ENCODE measurements at regions not wholly inside any gene's neighbourhood (a gene's known extent, or its start where the extent isn't known, plus 50 kb on each side); places are given as distances from the start of the nearest gene placed in this dataset.
"Not testable (repeated sequence)": the region's sequence is repeated elsewhere in the genome, so short reads cannot be mapped to it uniquely, and the experiment has no call there.

DNA sequence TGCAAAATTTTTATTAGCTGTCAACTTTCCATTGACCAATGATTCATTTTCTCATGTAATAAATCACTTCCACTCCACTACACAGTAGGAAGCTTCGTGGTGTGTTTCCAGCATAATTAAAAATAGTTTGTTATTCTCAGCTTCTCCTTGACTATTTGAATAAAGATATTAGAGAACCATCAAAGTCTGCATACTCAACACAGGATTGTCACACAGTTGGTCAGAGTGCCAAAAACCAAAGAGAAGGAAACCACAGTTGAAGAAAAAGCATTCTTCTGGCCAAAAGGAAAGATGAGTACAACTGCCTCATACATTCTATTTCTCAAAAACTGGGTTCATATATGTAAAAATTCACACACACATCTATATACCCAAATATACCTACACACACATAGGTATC lies 455.1 kb upstream of the HSF2 start:
- no peak for DNase-seq

DNA sequence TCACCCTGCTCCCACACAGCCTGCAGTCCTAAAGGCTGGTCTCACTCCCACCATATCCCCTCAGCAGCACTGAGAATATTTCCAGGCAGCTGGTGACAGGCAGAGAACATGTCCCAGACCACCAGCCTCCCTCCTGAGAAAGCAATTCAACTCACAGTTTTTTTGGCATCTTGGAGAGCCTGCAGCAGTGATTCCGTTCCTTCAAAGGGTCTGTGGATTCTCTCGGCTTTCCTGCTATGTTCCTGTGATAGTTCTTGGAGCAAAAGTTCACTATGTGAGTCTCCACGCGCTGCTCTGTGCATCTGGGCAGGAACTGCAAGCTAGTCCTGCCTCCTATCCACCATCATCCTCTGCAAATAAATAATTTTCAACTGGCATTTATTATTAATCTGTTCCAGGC lies 448.3 kb upstream of the HSF2 start:
- DNase-seq = no peak

DNA sequence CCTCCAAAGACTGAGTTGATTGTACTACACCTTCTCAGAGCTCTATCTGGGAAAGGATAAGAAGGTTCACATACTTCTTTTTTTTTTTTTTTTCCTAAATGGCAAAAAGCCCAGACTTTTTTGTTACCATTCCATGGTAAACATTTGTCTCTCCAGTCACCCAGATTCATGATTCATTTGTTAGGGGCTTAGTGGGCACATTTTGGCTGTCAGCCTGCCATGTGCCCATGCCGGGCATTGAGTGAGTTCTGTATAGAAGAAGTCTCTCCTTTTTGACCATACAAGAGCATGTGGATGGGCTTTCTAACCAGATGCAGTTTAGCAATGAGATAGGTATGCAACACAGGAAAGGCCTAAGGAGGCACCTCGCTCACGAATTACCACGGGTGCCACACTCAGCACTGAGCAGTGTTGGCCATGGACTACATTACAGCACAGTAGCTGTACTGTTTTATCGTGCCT lies 447.5 kb upstream of the HSF2 start:
- no peak for DNase-seq

GRCh38 chr6:121955401-121955800 lies 444.1 kb upstream of the HSF2 start:
- DNase-seq = not testable (repeated sequence)

DNA sequence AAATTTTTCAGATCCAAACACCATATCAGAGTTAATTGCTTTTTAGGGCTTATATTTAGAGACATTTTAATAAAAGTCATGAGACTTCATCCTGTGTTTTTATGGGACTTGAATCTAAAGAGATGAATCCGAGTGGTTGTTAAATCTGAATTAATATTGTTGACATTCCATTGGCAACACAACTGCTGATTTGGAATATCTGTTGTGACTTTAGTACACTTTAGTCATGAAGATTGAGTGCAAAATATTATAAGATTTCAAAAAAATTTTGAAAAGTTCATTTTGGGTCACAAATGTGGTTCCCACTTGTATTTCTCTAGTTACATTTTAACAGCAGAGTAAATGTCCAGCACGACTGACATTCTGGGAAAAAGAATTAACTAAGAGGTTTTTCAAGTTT lies 442.7 kb upstream of the HSF2 start:
- DNase-seq = no peak

DNA sequence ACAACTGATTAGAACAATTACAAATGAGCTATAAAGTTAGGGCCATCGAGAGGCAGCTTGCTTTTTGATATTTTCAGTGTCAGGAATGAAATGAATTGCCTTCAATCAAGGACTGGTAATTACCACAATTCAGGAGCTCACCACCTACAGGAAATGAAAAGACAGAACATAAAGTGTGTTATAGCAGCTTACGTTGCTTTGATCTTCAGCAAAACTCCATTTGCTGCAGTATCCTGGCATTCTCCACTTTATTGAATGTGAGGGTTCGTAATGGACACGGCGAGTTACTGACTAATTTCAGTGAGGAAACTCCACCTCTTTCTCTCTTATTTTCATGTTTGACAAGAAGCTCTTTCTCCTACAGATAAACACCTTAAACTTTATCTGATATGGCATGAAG lies 440.0 kb upstream of the HSF2 start:
- DNase-seq = no peak

DNA sequence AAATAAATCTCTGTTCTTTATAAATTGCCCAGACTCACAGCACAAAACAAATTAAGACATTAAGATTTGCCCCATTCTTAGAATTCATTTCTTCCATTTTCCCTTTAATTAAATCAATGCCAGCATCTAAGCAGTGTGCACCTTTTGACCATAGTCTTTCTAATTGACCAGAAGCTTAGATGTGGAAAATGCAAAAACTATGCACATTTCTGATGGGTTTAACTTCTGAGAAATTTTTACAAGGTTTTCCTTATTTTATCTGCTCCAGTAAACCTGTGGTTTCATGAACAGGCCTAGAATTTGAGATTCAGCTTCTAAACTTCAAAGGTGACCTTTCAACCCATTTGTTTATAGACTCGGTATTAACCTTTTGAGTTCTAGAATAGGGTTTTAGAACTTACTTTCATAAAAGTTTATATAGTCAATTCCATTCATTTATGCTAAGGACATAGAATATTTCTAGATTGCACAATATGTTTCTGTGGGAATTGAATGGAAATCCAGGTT lies 437.8 kb upstream of the HSF2 start:
- no peak for DNase-seq

DNA sequence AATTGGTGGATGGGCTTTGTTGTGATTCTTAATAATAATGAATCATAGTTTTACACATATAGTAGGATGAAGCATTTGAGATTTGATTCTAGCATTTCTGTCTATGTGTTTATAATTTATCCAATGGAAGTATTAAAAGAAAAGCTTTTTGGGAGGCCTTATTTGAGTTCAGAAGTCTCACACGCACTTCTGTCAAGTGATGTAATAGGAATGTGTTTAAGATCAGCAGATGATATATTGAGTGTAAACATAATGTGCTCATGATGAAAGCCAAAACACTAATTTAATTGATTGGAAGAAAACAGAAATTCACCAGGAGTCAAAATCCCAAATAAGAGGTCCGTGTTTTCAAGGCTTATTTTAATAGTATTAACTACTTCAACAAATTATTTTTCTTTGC lies 435.6 kb upstream of the HSF2 start:
- no peak for DNase-seq

DNA sequence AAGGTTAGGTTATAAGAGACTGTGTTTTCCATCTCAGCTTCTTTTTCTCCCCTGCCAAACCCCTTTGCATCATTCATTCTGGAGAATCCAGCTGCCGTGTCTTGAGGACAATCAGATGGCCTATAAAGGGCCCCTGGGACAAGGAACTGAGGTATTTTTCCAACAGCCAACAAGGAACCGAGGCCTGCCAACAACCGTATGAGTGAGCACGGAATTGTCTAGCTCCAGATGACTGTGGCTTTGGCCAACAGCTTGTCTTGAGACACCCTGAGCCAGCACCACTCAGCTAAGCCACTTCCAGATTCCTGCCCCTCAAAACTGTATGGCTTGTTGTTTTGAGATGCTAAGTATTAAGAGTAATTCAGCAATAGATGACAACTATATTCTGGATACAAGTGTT lies 433.7 kb upstream of the HSF2 start:
- no peak for DNase-seq

GRCh38 chr6:121967631-121968030 lies 431.8 kb upstream of the HSF2 start:
- DNase-seq = no peak

DNA sequence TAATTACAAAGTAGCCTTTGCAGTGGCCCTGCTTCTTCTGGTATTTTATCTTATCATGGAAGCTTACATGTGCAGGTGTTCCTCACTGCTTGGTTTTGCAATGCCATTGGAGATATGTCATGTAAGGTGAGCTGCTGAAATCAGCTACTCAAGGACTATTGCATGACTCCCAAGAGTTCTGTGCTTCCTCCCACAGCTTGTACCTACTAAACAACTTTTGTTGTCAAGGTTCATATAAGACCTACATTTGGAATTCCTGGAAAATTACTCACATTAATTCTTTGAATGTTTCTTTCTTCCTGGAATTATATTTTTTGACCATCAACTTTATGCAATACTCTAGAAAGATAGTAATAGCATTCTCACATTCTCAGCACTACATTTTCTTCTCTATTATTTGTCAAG lies 427.5 kb upstream of the HSF2 start:
- no peak for DNase-seq

DNA sequence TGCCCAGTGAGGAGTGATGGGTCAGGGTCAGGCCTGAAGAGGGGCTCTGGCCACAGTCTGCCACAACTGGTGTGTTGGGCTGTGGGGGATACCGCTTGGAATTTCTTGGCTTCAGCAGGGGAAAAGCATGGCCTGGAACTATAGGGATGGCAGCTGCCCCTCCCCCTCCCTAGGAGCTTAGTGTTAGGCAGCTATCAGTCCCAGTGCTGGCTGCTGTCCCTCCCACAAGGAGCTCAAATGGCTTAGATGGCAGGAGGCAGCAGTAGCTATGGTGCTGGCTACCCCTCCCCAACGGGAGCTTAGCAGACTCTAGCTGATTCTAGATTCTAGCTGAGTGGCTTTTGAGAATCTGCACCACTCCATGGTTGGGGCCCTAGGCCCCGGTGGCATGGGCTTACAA lies 414.5 kb upstream of the HSF2 start:
- DNase-seq = no peak

- DNase-seq = no peak
Measured at GRCh38 chr6:121993362-121993761, 406.1 kb upstream of the HSF2 start.

- no peak for DNase-seq
Measured at GRCh38 chr6:121994919-121995318, 404.5 kb upstream of the HSF2 start.

GRCh38 chr6:121998631-121999030 lies 400.8 kb upstream of the HSF2 start:
- no peak for DNase-seq

GRCh38 chr6:121999456-122000065 lies 399.9 kb upstream of the HSF2 start:
- no peak for DNase-seq

GRCh38 chr6:122005661-122006060 lies 393.8 kb upstream of the HSF2 start:
- DNase-seq = no peak

GRCh38 chr6:122007339-122007738 lies 392.1 kb upstream of the HSF2 start:
- no peak for DNase-seq

GRCh38 chr6:122008101-122008999 lies 391.1 kb upstream of the HSF2 start:
- DNase-seq = no peak

DNA sequence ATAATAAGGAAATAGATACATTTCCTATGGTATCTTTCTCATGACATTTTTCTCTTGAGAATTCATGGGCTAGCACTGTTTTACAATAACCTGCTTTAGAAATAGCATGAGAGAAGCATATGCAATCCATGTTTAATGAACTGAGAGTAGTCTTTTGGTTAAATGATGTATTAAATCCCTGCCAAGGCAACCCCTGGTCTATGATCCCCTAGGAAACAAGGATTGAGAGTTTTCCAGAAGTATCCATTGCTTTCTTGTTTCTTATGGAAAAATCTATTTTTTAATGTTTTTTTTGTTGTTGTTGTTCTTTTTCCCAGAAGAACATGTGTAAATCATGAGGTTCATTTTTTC lies 390.5 kb upstream of the HSF2 start:
- no peak for DNase-seq

DNA sequence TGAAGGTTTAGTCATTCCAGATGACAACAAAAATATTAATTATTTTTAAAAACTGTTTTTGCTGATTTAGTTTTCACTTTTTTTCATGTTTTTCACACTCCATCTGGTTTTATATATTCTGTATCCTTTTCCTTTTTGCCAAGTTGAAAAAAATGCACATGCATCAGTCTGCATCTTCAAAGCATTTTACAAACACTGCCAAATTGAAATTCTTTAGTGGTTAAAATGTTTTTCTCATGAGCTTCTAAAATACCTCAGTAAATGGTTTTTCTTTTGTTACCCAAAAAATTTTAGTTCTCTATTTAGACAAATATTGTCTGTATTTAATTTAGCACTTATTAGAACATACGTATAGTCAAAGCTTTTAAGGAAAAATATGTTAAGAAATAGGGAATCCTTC lies 386.9 kb upstream of the HSF2 start:
- DNase-seq = no peak

DNA sequence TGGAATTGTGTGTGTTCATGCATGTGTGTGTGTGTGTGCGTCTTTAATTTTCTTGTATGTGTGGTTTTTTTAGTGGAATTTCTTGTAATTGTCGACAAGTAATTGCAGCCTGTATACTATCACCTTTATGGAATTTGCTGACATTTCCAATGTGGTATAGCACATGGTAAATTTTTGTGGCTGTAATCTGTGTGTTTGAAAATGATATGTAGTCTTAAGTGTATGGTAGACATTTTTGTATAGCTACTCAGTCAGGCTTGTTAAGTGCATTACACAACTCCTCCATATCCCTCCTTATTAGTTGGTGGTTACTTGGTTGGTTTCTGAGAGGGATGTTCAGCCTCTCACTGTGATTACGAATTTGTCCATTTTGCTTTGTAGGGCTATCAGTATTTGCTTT lies 384.5 kb upstream of the HSF2 start:
- DNase-seq = no peak

DNA sequence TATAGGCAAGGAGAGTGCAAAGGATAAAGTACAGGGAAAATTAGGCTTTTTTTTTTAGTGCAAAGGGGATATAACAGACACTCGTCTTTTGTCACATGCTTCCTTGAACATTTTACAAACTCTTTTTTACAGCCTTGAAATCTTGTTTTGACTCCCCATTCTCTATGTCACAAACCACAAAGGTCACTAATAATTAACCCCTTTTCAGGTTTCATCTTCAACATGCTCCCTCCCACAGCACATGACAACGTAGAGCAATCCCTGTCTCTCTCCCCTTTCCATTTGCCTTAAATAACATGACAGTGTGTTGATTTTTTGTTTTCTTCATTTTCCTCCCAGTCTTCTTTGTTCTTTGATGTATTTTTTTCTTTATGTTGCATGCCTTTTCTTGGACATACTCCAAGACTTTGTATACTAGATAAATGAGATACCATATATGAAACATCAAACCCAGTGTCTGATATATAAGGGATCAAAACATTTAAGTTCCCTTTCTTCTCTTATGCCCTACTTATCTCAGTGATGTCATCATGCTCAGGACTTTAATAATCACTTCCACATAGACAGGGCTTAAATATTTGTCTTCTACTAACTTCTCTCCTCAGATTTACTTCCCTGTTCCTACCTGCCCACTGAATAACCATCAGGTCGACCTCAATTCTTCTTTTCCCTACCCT lies 378.7 kb upstream of the HSF2 start:
- no peak for DNase-seq

DNA sequence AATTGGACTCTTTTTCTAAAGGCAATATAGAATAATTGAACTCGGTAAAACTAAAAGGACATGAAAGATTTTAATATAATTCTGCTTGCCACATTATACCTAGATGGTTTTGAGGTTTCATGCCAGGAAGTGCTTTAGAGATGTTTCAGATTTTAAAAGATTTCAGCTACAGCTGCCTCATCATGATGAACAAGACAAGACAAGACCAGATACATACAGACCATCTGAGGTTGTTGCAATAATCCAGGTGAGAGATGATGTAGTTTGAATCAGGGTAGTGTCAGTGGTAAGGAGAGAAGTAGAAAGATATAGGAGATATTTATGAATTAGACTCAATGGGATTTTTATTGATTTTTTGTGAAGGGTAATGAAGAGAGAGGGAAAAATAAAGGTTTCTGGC lies 374.3 kb upstream of the HSF2 start:
- DNase-seq = no peak

Measured in NK-92 treated with Interleukin-12 subunit alpha and Interleukin-12 subunit beta, amount 100 ng/mL, for 24 hours (cell line).